ENCODE measurements at regions not wholly inside any gene's neighbourhood (a gene's known extent, or its start where the extent isn't known, plus 50 kb on each side); places are given as distances from the start of the nearest gene placed in this dataset.

- no peak for DNase-seq (ENCODE audit: low read depth)
Observed at GRCh38 chr4:81881855-81882621, 410.3 kb upstream of the RASGEF1B start.

DNA sequence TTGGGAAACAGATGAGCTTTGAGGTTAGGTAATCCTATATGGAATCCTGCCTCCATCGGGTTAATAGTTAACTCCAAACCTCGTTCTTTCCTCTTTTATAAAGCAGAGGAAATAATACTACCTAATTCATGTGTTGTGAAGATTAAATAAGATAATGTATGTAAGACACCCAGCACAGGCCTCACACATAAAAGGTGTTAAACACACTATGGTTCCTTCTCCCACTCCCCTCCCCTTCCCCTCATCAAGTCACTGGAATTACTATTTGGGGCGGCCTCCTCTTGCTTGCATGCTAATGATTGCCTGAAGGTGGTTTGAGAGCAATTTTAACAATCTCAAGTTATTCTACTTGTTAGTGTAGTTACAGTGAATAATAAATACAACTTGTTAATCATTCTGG is 404.4 kb upstream of the RASGEF1B start:
- DNase-seq (ENCODE audit: low read depth): no peak

DNA sequence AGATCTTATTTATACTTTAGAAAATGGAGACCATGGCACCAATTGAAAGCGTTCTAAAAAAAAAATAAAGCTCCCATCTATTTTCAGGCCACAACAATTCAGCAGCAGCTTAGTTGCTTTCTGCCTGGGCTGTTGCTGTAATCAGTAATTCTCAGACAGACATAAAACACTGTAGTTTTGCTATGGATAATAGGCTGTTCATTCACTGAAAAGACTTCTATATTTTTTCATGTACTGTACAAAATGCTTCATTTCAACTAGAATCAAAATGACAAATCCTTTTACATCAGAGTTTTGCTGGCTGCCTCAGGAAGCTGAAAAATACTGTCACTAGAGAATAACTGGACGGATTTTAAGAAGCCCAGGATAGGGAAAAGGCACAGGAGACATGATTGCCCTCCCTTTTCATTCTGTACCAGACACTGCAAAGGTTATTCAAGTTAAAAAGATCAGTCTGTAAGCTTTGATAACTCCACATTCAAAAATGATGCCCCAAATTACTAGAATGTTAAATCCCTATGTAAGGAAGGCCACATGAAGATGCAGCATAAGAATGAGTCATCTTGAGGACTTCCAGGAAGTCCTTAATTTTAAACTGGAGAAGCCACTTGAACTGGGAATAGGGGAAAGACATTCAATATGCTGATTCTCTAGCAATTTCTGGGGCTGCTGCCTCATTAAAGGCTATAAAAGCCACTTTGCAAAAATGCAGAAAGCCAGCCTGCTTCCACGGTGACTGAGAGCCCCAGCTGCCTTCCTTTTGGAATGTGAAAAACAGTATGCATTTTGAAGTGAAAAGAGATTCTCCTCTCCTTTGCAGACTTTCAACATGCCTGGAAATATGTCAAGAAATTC is 403.2 kb upstream of the RASGEF1B start:
- no peak for DNase-seq (ENCODE audit: low read depth)

DNA sequence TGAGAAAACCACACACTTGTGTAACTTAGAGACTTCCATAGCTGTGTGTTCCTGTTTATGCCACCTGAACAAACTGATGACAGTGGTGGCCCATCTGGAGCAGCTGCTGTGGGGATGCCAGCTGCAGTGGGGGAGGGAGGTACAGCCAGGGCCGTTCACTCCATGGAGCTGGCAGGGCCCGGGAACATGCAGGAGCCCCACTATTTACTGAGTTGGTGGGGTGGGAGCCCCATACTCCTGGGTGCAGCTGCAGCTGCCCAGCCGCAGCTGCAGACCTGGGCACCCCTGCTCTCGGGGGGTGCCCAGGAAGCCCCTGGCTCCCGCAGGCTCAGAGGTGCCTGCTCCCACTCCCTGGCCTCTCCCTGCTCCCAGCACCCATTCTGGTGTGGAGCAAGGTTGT is 398.6 kb upstream of the RASGEF1B start:
- no peak for DNase-seq (ENCODE audit: low read depth)

DNA sequence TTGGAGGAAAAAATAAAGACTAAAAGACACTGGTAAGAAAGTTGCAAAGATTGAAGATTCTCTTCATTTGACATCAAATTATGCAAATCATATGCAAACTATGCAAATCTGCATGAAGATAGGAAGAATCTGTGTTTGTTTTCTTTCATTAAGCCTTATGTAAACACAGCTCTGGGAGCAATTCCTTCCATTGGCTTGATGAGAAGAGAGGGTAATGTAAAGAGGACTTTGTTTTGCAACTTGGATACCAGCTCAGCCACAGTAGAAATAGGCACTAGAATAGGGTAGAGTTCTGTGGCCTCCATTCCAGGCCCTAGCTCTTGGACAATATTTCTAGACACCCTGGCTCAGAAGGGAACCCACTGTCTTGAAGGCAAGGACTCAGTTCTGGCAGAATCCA is 388.4 kb upstream of the RASGEF1B start:
- DNase-seq (ENCODE audit: low read depth): no peak

DNA sequence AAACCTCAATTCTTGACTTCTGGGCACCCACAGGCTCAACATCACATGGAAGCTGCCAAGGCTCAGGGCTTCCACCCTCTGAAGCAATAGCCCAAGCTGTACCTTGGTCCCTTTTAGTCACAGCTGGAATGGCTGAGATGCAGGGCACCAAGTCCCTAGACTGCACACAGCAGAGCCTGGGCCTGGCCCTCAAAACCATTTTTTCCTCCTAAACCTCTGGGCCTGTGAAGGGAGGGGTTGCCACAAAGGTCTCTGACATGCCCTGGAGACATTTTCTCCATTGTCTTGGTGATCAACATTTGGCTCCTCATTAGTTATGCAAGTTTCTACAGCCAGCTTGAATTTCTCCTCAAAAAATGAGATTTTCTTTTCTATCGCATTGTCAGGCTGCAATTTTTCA is 382.7 kb upstream of the RASGEF1B start:
- no peak for DNase-seq (ENCODE audit: low read depth)

DNA sequence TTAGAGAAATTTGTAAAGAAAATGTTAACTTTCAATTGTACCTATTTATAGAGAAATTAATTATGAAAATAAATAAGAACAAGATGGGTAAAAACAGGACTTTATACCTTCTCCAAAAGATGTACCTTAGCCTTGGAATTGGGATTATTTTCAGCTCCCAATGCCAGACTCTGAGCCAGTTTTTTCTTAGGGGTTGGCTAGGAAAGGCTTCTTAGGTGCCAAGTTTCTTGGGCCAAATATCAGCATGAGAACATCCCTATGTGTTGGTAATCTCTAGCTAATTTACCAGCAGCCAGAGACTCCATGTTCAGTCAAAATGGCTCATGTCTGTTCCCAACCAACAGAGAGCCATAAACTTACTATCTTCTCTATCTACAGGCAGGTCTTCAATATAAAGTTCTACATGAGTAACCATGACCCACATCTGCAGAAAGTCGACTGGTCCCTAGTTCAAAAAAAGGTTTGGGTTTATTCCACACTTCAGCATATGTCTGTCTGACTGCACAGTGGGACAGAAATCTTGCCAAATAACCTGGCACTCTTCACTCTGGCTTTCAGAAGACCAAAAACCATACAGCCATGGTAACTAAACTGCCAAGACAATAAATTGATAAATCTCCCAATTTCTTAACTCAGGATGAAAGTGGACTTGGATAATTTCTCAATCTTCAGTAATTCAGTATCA is 380.5 kb upstream of the RASGEF1B start:
- no peak for DNase-seq (ENCODE audit: low read depth)

GRCh38 chr4:81850701-81851100 is 379.0 kb upstream of the RASGEF1B start:
- DNase-seq (ENCODE audit: low read depth): no peak

GRCh38 chr4:81845761-81846160 is 374.1 kb upstream of the RASGEF1B start:
- DNase-seq (ENCODE audit: low read depth): no peak

- no peak for DNase-seq (ENCODE audit: low read depth)
Observed at GRCh38 chr4:81845273-81845672, 373.6 kb upstream of the RASGEF1B start.

DNA sequence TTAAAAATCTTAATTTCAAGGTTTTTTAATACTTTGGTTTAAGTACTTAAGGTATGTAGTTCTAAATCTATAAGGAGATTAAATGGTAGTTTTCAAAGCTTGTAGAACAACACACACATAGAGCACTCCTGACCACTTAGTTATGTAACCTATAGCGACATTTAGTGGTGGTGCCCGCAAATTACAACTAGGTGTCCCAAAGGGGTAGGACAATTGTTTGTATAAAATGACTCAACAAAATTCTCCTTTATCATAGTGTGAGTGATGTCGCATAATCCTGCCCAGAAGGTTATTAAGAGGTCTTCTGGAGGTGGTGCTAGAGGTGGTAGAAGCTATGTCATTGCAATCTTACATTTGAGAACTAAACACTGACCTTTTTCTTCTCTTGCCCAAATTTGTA is 373.0 kb upstream of the RASGEF1B start:
- DNase-seq (ENCODE audit: low read depth): peak; percentile 52

DNA sequence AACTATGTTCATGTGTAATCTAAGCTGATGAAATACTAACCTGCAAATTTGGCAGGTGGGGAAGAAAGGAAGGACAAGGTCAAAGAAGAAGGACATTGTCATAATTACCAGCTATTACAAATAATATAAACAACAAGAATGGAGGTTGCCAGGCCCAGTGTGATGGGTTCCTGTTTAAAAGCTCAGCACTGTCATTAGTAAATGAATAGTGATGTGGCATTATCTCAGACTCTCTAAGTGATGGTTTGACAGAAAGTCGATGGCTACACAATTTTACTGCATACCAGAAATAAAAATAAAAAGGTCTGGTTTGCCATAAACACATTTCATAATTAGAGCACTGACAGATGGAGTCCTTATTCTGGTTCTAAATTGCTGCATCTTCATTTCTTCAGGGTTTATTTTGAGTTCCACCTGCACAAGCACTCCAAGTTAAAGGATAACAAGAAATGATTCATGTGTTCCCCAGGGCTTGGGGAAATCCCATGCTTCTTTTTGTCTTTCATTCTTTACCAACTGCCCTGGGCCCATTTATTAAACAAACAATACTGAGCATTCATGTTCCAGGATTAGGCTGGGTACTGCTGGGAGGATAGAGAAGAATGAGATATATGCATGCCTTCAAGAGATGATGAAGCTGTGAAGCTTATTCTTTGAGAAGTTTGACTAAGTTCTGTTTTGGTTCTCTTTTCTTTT is 367.8 kb upstream of the RASGEF1B start:
- no peak for DNase-seq (ENCODE audit: low read depth)

- DNase-seq (ENCODE audit: low read depth): no peak
Observed at GRCh38 chr4:81838586-81838985, 366.9 kb upstream of the RASGEF1B start.

- DNase-seq (ENCODE audit: low read depth): no peak
Observed at GRCh38 chr4:81836716-81837115, 365.0 kb upstream of the RASGEF1B start.

DNA sequence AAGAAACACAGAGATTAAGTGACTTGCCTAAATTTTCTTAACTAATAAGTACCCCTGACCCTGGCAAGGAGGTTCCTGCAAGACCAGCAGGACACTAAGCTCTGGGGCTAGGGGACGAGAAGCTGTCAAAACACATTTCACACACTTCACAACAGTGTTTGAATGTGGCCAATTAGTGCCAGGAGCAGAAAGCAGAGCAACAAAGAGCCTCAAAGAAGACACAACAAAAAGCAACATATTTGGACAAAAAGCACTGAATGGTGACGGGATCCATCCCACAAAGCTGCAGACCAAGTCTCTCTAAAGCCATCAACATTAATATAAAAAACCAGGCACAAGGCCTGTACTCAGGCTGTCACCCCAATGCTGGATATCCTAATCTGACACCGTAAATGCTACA is 361.9 kb upstream of the RASGEF1B start:
- no peak for DNase-seq (ENCODE audit: low read depth)

- DNase-seq (ENCODE audit: low read depth): no peak
Observed at GRCh38 chr4:81828991-81829390, 357.3 kb upstream of the RASGEF1B start.

DNA sequence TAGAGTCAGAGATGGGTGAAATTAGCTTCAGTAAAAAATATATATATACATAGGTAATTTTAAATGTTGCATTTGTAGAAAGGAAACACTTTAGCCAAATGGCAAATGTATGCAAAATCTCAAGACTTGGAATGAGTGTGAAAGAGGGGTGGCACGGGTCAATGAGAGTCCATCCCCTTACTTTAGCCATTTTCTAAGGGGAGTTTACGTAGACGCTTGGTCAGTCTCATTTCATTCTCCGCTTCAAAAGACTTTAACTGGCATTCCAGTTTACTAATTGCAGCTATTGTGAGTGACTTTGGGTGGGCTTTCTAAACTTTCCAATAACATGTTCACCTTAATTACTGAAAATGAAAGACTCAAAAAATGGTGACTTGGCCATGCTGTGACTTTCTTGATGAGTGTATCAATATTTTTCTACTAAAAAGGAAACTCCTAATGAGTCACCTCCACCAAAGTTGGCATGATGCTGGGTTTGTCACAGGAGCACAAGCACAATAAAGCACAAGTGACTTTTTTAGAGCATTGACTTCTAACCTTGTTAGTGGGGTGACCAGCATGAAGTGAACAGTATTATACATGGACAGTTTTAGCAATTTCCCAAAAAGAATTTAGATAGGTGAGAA is 356.0 kb upstream of the RASGEF1B start:
- DNase-seq (ENCODE audit: low read depth): no peak

- DNase-seq (ENCODE audit: low read depth): no peak
Observed at GRCh38 chr4:81826817-81827424, 355.2 kb upstream of the RASGEF1B start.

DNA sequence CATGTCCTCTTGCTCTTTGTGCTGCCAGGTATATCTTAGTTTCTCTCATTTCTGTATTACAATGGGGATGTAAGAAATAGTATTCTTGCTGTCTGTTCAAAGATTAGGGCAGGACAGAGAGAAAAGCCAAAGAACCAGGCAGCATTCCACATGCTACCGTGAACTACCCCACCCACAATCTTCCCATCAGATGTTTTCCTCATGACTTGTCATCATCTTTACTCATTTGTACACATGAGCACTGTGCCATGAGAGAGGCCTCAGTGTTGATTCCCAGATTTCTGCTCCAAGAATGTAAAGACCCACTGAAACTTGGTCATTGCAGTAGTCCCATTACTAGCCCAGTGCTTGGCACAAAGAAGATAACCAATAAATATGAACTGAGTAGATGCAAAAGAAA is 354.6 kb upstream of the RASGEF1B start:
- no peak for DNase-seq (ENCODE audit: low read depth)

DNA sequence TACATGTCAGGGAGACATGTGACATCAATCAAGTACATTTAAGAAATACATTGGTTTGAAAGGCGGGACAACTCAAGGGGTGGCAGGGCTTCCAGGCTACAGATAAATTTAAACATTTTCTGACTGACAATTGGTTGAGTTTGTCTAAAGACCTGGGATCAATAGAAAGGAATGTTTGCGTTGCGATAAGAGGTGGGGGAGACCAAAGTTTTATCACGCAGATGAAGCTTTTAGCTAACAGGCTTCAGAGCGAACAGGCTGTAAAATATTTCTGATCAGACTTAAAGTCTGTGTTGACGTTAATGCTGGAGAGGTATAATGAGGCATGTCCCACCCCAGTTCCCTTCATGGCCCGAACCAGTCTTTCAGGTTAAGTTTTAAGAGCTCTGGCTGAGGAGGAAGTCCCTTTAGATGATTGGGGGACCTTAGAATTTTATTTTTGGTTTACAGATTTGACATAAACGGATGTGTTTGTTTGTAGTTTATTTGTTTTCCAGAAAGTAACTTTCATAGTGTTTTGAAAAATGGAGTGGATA is 346.7 kb upstream of the RASGEF1B start:
- DNase-seq (ENCODE audit: low read depth): no peak
